ENCODE measurements at regions not wholly inside any gene's neighbourhood (a gene's known extent, or its start where the extent isn't known, plus 50 kb on each side); places are given as distances from the start of the nearest gene placed in this dataset.

DNA sequence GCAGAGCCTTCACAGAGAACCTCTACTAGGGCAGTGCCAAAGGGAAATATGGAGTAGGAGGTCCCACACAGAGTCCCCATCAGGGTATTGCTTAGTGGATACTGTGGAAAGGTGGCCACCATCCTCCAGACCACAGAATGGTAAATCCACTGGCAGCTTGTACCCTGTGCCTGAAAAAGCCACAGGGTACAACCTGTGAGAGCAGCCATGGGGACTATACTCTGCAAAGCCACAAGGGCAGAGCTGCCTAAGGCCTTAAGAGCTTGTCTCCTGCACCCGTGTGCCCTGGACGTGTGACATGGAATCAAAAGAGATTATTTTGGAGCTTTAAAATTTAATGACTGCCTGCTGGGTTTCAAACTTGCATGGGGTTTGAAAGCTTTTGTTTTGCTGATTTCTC is 118.0 kb upstream of the SEC14L1 start:
- no peak for TF ChIP-seq GATA3 (IDR thresholded peaks at IDR 0.05; ENCODE audit: low read depth, low read length)
- TF ChIP-seq GATA2 (IDR thresholded peaks at IDR 0.05; ENCODE audit: low read depth, low read length): no peak

Data from SH-SY5Y (cell line).